ENCODE measurements at regions not wholly inside any gene's neighbourhood (a gene's known extent, or its start where the extent isn't known, plus 50 kb on each side); places are given as distances from the start of the nearest gene placed in this dataset.

GRCh38 chr5:122258241-122258640 is 53.8 kb upstream of the SNCAIP start:
- intact Hi-C loops (cut with micrococcal nuclease) = no loop called here
- Mint-ChIP-seq H3K9me3 (peaks cover 13% of the 10 kb centered on the region), H3K27me3 (no peaks in the 10 kb centered on the region), H3K27ac (no peak overlapping the region), H3K4me3 (no peak overlapping the region), H3K36me3 (ENCODE audit: low read depth) (no peaks in the 10 kb centered on the region), H3K4me1 (no peaks in the 10 kb centered on the region)
- DNase-seq = no peak

GRCh38 chr5:122258840-122259239 is 53.2 kb upstream of the SNCAIP start:
- Mint-ChIP-seq H3K4me3 (no peak overlapping the region), H3K27me3 (no peaks in the 10 kb centered on the region), H3K9me3 (peaks cover 13% of the 10 kb centered on the region), H3K4me1 (no peaks in the 10 kb centered on the region), H3K36me3 (ENCODE audit: low read depth) (no peaks in the 10 kb centered on the region), H3K27ac (no peak overlapping the region)
- intact Hi-C loops (cut with micrococcal nuclease) = no loop called here
- no peak for DNase-seq

- Mint-ChIP-seq H3K27ac (no peak overlapping the region), H3K9me3 (peaks cover 7% of the 10 kb centered on the region), H3K27me3 (no peaks in the 10 kb centered on the region), H3K4me1 (no peaks in the 10 kb centered on the region), H3K36me3 (ENCODE audit: low read depth) (no peaks in the 10 kb centered on the region), H3K4me3 (no peak overlapping the region)
- intact Hi-C loops (cut with micrococcal nuclease) = no loop called here
- DNase-seq = no peak
Observed at GRCh38 chr5:122259995-122260394, 52.0 kb upstream of the SNCAIP start.

- H3K4me3 Mint-ChIP-seq = no peak overlapping the region
- DNase-seq = no peak
- no peaks in the 10 kb centered on the region for H3K4me1 Mint-ChIP-seq
- no peaks in the 10 kb centered on the region for H3K9me3 Mint-ChIP-seq
- no peaks in the 10 kb centered on the region for H3K27me3 Mint-ChIP-seq
- intact Hi-C loops (cut with micrococcal nuclease) = no loop called here
- H3K27ac Mint-ChIP-seq = no peak overlapping the region
- no peaks in the 10 kb centered on the region for H3K36me3 Mint-ChIP-seq (ENCODE audit: low read depth)
Observed at GRCh38 chr5:122262103-122262502, 49.9 kb upstream of the SNCAIP start.
